EH (cell line): ENCODE measurements at regions not wholly inside any gene's neighbourhood (a gene's known extent, or its start where the extent isn't known, plus 50 kb on each side); places are given as distances from the start of the nearest gene placed in this dataset.

Experiments used
- DNase-seq: peaks from one replicate; pipeline ENCODE4 v3.0.0-alpha.2; 2015; ENCODE audit warnings: low read depth

GRCh38 chr1:29438991-29439390 is 202.7 kb downstream of the PTPRU start:
- DNase-seq = no peak

- no peak for DNase-seq
These were observed 201.6 kb downstream of the PTPRU start for GRCh38 chr1:29437946-29438345.

- no peak for DNase-seq
These were observed 200.0 kb downstream of the PTPRU start for GRCh38 chr1:29436181-29436785.

GRCh38 chr1:29433830-29434229 is 197.5 kb downstream of the PTPRU start:
- no peak for DNase-seq

GRCh38 chr1:29431138-29431537 is 194.8 kb downstream of the PTPRU start:
- DNase-seq = no peak

GRCh38 chr1:29429656-29430055 is 193.3 kb downstream of the PTPRU start:
- no peak for DNase-seq

- DNase-seq = no peak
These were observed 192.7 kb downstream of the PTPRU start for GRCh38 chr1:29428997-29429396.

GRCh38 chr1:29428280-29428615 is 191.9 kb downstream of the PTPRU start:
- DNase-seq = no peak

GRCh38 chr1:29427614-29428279 is 191.4 kb downstream of the PTPRU start:
- no peak for DNase-seq

GRCh38 chr1:29426701-29427279 is 190.5 kb downstream of the PTPRU start:
- no peak for DNase-seq

GRCh38 chr1:29425631-29426030 is 189.3 kb downstream of the PTPRU start:
- DNase-seq = no peak

GRCh38 chr1:29424266-29424665 is 187.9 kb downstream of the PTPRU start:
- DNase-seq = no peak

- DNase-seq = no peak
These were observed 183.9 kb downstream of the PTPRU start for GRCh38 chr1:29420202-29420601.

GRCh38 chr1:29417971-29418370 is 181.6 kb downstream of the PTPRU start:
- no peak for DNase-seq

GRCh38 chr1:29417147-29417858 is 181.0 kb downstream of the PTPRU start:
- DNase-seq = no peak

GRCh38 chr1:29416267-29417146 is 180.2 kb downstream of the PTPRU start:
- DNase-seq = no peak

GRCh38 chr1:29415861-29416260 is 179.5 kb downstream of the PTPRU start:
- DNase-seq = no peak

- DNase-seq = peak; percentile 6
These were observed 179.0 kb downstream of the PTPRU start for GRCh38 chr1:29415156-29415830.

- DNase-seq = no peak
These were observed 177.8 kb downstream of the PTPRU start for GRCh38 chr1:29414086-29414485.

GRCh38 chr1:29413661-29414060 is 177.3 kb downstream of the PTPRU start:
- no peak for DNase-seq

GRCh38 chr1:29412591-29412990 is 176.3 kb downstream of the PTPRU start:
- no peak for DNase-seq

- no peak for DNase-seq
These were observed 174.2 kb downstream of the PTPRU start for GRCh38 chr1:29410476-29410875.
